H1 (cell line): ENCODE measurements at regions not wholly inside any gene's neighbourhood (a gene's known extent, or its start where the extent isn't known, plus 50 kb on each side); places are given as distances from the start of the nearest gene placed in this dataset.

Source experiments
- CTCF ChIA-PET: fragments of 300-600 bp; sonication (Branson Sonifier 250); formaldehyde crosslinking; loops from one replicate; lab custom pipeline; 2021; ENCODE audit not compliant: partially characterized antibody; lab: Charles Lee
- POLR2A ChIA-PET: fragments of 300-600 bp; sonication (Branson Sonifier 250); formaldehyde crosslinking; loops from one replicate; lab custom pipeline; 2021; ENCODE audit warnings: inconsistent platforms; ENCODE audit not compliant: partially characterized antibody; lab: Charles Lee
- DNase-seq, 2 experiments: peaks; one replicate each; pipeline versions ENCODE4 v3.0.0 to v3.0.0-alpha.2; 2010 to 2022; ENCODE audit warnings: low spot score in 2 of 2, low read depth in 1 of 2, mixed read lengths in 1 of 2
- FAIRE-seq: peaks from 2 replicates; lab custom pipeline; 2011; peaks lifted over from hg19 to GRCh38; lab: Jason Lieb, UNC
- H2AFZ ChIP-seq: 2 replicates; pipeline ENCODE4 v1.8.1; 2012; ENCODE audit warnings: low read length, inconsistent platforms
- H2AK5ac ChIP-seq: 2 replicates; pipeline ENCODE4 v1.6.1; 2013; ENCODE audit warnings: low read depth, low read length
- H2BK120ac ChIP-seq: replicated peaks from 2 replicates; pipeline ENCODE3; 2013; ENCODE audit warnings: low read depth, low read length, inconsistent platforms
- H2BK12ac ChIP-seq: 2 replicates; pipeline ENCODE4 v1.6.1; 2013; ENCODE audit warnings: low read depth, low read length
- H2BK15ac ChIP-seq: 2 replicates; pipeline ENCODE4 v1.6.1; 2013; ENCODE audit warnings: low read length
- H2BK20ac ChIP-seq: 2 replicates; pipeline ENCODE4 v1.6.1; 2013; ENCODE audit warnings: low read length
- H2BK5ac ChIP-seq: 2 replicates; pipeline ENCODE4 v1.6.1; 2013; ENCODE audit warnings: low read depth, low read length
- H3K14ac ChIP-seq: 2 replicates; pipeline ENCODE4 v1.6.1; 2013; ENCODE audit warnings: inconsistent platforms; ENCODE audit not compliant: insufficient read length
- H3K18ac ChIP-seq: 2 replicates; pipeline ENCODE4 v1.6.1; 2013; ENCODE audit warnings: low read length; ENCODE audit errors: extremely low read depth
- H3K23ac ChIP-seq: 2 replicates; pipeline ENCODE4 v1.6.1; 2013; ENCODE audit warnings: inconsistent platforms; ENCODE audit not compliant: insufficient read length
- H3K23me2 ChIP-seq: 2 replicates; pipeline ENCODE4 v1.6.1; 2013; ENCODE audit warnings: low read depth, low read length
- H3K27ac ChIP-seq: 2 replicates; pipeline ENCODE4 v1.6.1; 2011; ENCODE audit warnings: low read depth, low read length, inconsistent platforms
- H3K27me3 ChIP-seq, 4 experiments: replicated peaks in 1 of 4; 1 replicate in 1 of 4; 2 replicates in 3 of 4; pipeline versions ENCODE4 v1.6.1 to v1.8.1; 2011 to 2013; ENCODE audit warnings: low read length in 3 of 4, mild to moderate bottlenecking in 3 of 4, inconsistent platforms in 2 of 4, mixed read lengths in 2 of 4, moderate library complexity in 1 of 4; ENCODE audit not compliant: control insufficient read depth in 3 of 4, insufficient read depth in 3 of 4; ENCODE audit errors: extremely low read depth in 1 of 4
- H3K36me3 ChIP-seq, 4 experiments: 2 replicates each; pipeline versions ENCODE4 v1.6.1 to v1.8.1; 2011 to 2013; ENCODE audit warnings: mild to moderate bottlenecking in 4 of 4, low read length in 3 of 4, moderate library complexity in 2 of 4, control low read depth in 1 of 4, inconsistent platforms in 1 of 4; ENCODE audit not compliant: insufficient read depth in 4 of 4, control insufficient read depth in 2 of 4
- H3K4ac ChIP-seq: replicated peaks from 2 replicates; pipeline ENCODE3; 2013; ENCODE audit warnings: low read length, low read depth, mixed read lengths, inconsistent platforms; ENCODE audit not compliant: insufficient read length
- H3K4me1 ChIP-seq, 4 experiments: replicated peaks in 1 of 4; 1 replicate in 1 of 4; 2 replicates in 3 of 4; pipeline versions ENCODE4 v1.6.1 to v1.8.1; 2011 to 2013; ENCODE audit warnings: low read length in 3 of 4, inconsistent platforms in 2 of 4, mixed read lengths in 1 of 4; ENCODE audit not compliant: insufficient read depth in 4 of 4, control insufficient read depth in 3 of 4
- H3K4me2 ChIP-seq, 2 experiments: 2 replicates each; pipeline versions ENCODE4 v1.6.1 to v1.8.1; 2011 to 2013; ENCODE audit warnings: low read depth in 2 of 2, low read length in 2 of 2, control low read depth in 1 of 2, inconsistent platforms in 1 of 2, mild to moderate bottlenecking in 1 of 2; ENCODE audit not compliant: insufficient read depth in 1 of 2
- H3K4me3 ChIP-seq, 4 experiments: fragments of 200-600, 300-600 bp in 1 of 4; sonication (generic), shearing (Covaris generic), sonication (Bioruptor Twin) in 1 of 4; 2 replicates each; pipeline versions ENCODE4 v1.5.1 to v1.8.1; 2011 to 2016; ENCODE audit warnings: low read length in 4 of 4, low read depth in 3 of 4, control low read depth in 2 of 4, inconsistent platforms in 2 of 4, mild to moderate bottlenecking in 2 of 4, mixed read lengths in 1 of 4, moderate library complexity in 1 of 4; ENCODE audit not compliant: insufficient read depth in 2 of 4; ENCODE audit errors: extremely low read depth in 1 of 4
- H3K56ac ChIP-seq: replicated peaks from 2 replicates; pipeline ENCODE3; 2013; ENCODE audit warnings: low read depth, mild to moderate bottlenecking, mixed read lengths, low read length, inconsistent platforms; ENCODE audit not compliant: insufficient read length
- H3K79me1 ChIP-seq: 2 replicates; pipeline ENCODE4 v1.6.1; 2013; ENCODE audit warnings: low read depth, low read length, control low read depth
- H3K79me2 ChIP-seq, 2 experiments: 2 replicates each; pipeline versions ENCODE4 v1.6.1 to v1.8.1; 2012 to 2013; ENCODE audit warnings: low read length in 2 of 2, mild to moderate bottlenecking in 2 of 2, inconsistent platforms in 1 of 2; ENCODE audit not compliant: insufficient read depth in 2 of 2, control insufficient read depth in 1 of 2
- H3K9ac ChIP-seq, 4 experiments: replicated peaks in 1 of 4; 1 replicate in 1 of 4; 2 replicates in 3 of 4; pipeline versions ENCODE4 v1.6.1 to v1.8.1; 2011 to 2013; ENCODE audit warnings: low read depth in 3 of 4, low read length in 3 of 4, control low read depth in 2 of 4, mild to moderate bottlenecking in 2 of 4, moderate library complexity in 2 of 4, inconsistent platforms in 1 of 4; ENCODE audit errors: extremely low read depth in 1 of 4
- H3K9me3 ChIP-seq, 2 experiments: 2 replicates each; pipeline versions ENCODE4 v1.6.1 to v1.8.1; 2012 to 2013; ENCODE audit warnings: mild to moderate bottlenecking in 2 of 2, moderate library complexity in 2 of 2, control low read depth in 1 of 2, inconsistent platforms in 1 of 2, low read depth in 1 of 2, low read length in 1 of 2, mixed read lengths in 1 of 2; ENCODE audit not compliant: insufficient read depth in 2 of 2
- H4K20me1 ChIP-seq, 2 experiments: replicated peaks in 1 of 2; 2 replicates each; pipeline versions ENCODE3 to v1.8.1; 2011 to 2013; ENCODE audit warnings: inconsistent platforms in 2 of 2, low read length in 2 of 2, mild to moderate bottlenecking in 1 of 2; ENCODE audit not compliant: insufficient read depth in 2 of 2, control insufficient read depth in 1 of 2
- H4K5ac ChIP-seq: 2 replicates; pipeline ENCODE4 v1.6.1; 2013; ENCODE audit warnings: low read length, low read depth, mixed read lengths, inconsistent platforms; ENCODE audit not compliant: insufficient read length
- H4K8ac ChIP-seq: 2 replicates; pipeline ENCODE4 v1.8.0; 2013; ENCODE audit warnings: mild to moderate bottlenecking, moderate library complexity, low read length, inconsistent platforms; ENCODE audit not compliant: insufficient read depth; ENCODE audit errors: extremely low read depth
- H4K91ac ChIP-seq: replicated peaks from 2 replicates; pipeline ENCODE3; 2013; ENCODE audit warnings: low read length, mixed read lengths, inconsistent platforms; ENCODE audit not compliant: insufficient read length
- BCL11A ChIP-seq, 2 experiments: IDR thresholded peaks; one replicate each; pipeline ENCODE4 v1.6.1; 2011; ENCODE audit warnings: low read depth in 2 of 2, low read length in 2 of 2, mild to moderate bottlenecking in 2 of 2
- CBX5 ChIP-seq: fragments of 300-800, 300-1000 bp; sonication (generic); IDR thresholded peaks from 2 replicates; pipeline ENCODE4 v1.7.1; 2016; ENCODE audit warnings: antibody characterized with exemption, low read length, low read depth
- GABPA ChIP-seq: IDR thresholded peaks from 2 replicates; pipeline ENCODE4 v1.6.1; 2011; ENCODE audit warnings: mild to moderate bottlenecking, low read length, moderate library complexity, borderline replicate concordance; ENCODE audit not compliant: insufficient read depth
- HDAC6 ChIP-seq: IDR thresholded peaks from one replicate; pipeline ENCODE4 v1.7.1; 2012; ENCODE audit warnings: low read depth, mild to moderate bottlenecking, inconsistent platforms, low read length, moderate library complexity
- KDM4A ChIP-seq: IDR thresholded peaks from one replicate; pipeline ENCODE4 v1.7.1; 2012; ENCODE audit warnings: low read depth, mild to moderate bottlenecking, moderate library complexity, low read length, inconsistent platforms; ENCODE audit not compliant: severe bottlenecking
- KDM5A ChIP-seq: fragments of 200-600 bp; IDR thresholded peaks from 2 replicates; pipeline ENCODE4 v1.7.1; 2012; ENCODE audit warnings: mild to moderate bottlenecking, low read length, inconsistent platforms, mixed read lengths
- POU5F1 ChIP-seq: IDR thresholded peaks from 2 replicates; pipeline ENCODE4 v1.6.1; 2011; ENCODE audit warnings: low read depth, mild to moderate bottlenecking, low read length, moderate library complexity
- RAD21 ChIP-seq, 2 experiments: IDR thresholded peaks in 1 of 2; conservative IDR thresholded peaks in 1 of 2; 2 replicates each; pipeline ENCODE4 v1.6.1; 2011; ENCODE audit warnings: low read depth in 2 of 2, low read length in 2 of 2, improper control_type of control experiment in 1 of 2, inconsistent platforms in 1 of 2, mild to moderate bottlenecking in 1 of 2, moderate library complexity in 1 of 2
- RBBP5 ChIP-seq: IDR thresholded peaks from 2 replicates; pipeline ENCODE4 v1.7.1; 2012; ENCODE audit warnings: low read depth, mild to moderate bottlenecking, inconsistent platforms, low read length, moderate library complexity, borderline replicate concordance
- SIX5 ChIP-seq: IDR thresholded peaks from 2 replicates; pipeline ENCODE4 v1.6.1; 2011; ENCODE audit warnings: mild to moderate bottlenecking, low read depth, low read length
- SP1 ChIP-seq: IDR thresholded peaks from 2 replicates; pipeline ENCODE4 v1.6.1; 2011; ENCODE audit warnings: low read depth, low read length
- SRF ChIP-seq: IDR thresholded peaks from 2 replicates; pipeline ENCODE4 v1.6.1; 2011; ENCODE audit warnings: mild to moderate bottlenecking, low read depth, low read length, moderate library complexity
- YY1 ChIP-seq: IDR thresholded peaks from 2 replicates; pipeline ENCODE4 v1.6.1; 2011; ENCODE audit warnings: low read depth, mild to moderate bottlenecking, low read length
- WGBS, 2 experiments: shearing (Covaris generic) in 1 of 2; methylation state at CpG; one replicate each; pipeline versions ENCODE4 v1.1.6 to v1.1.7; 2013 to 2015; ENCODE audit warnings: low lambda C conversion rate in 2 of 2, mixed read lengths in 2 of 2, inconsistent platforms in 1 of 2, low coverage in 1 of 2, missing lambda C conversion rate in 1 of 2; ENCODE audit not compliant: insufficient replicate concordance in 2 of 2, insufficient coverage in 1 of 2, insufficient read length in 1 of 2; ENCODE audit errors: extremely low coverage in 1 of 2, missing lambda C conversion rate in 1 of 2; 5-methylcytosine and 5-hydroxymethylcytosine counted together
- TF ChIP-seq, protein P1 (sequence below): IDR thresholded peaks from 2 replicates; pipeline ENCODE4 v1.6.1; 2012; ENCODE audit warnings: low read length, inconsistent platforms

DNA sequence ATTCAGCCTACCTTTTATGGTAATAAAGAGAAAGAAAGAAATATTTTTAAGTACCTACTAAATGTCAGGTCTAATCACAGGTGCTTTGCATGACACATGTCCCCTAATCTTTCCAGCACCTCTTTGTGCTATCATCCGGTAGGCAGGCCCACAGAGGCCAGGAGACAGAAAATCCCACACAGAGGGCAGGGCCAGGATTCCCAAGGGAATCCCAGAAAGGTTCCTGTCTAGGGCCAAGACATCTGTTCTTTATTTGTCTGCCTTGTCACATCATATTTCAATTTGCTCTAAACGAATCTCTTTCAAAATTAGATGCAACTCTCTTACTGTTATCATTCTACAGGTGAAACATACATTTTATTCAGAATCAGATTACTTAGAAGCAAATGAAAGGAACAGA lies 676.1 kb upstream of the GYPC start:
- H3K27ac ChIP-seq: no peak overlapping the region
- no peak for FAIRE-seq
- no peak overlapping the region for H2BK120ac ChIP-seq
- H3K18ac ChIP-seq: no peak overlapping the region
- H2AFZ ChIP-seq: no peak overlapping the region
- CTCF ChIA-PET: no interaction called here
- H2BK12ac ChIP-seq: no peak overlapping the region
- no peak overlapping the region for H2BK15ac ChIP-seq
- H4K8ac ChIP-seq: no peak overlapping the region
- no peaks in the 10 kb centered on the region for H3K9me3 ChIP-seq
- 78% methylated on average over 2 of the region's 2 CpGs; no CpG with 5 or more reads in 1 of the 2 experiments for WGBS, 2 experiments
- no peak overlapping the region for H3K4me2 ChIP-seq
- no peak overlapping the region for H3K56ac ChIP-seq
- no peaks in the 10 kb centered on the region for H3K79me2 ChIP-seq
- H4K20me1 ChIP-seq: no peaks in the 10 kb centered on the region
- no peak overlapping the region for H2BK20ac ChIP-seq
- POLR2A ChIA-PET: no interaction called here
- H3K4me3 ChIP-seq: no peak overlapping the region
- H3K9ac ChIP-seq: no peak overlapping the region
- no peak for DNase-seq
- no peaks in the 10 kb centered on the region for H3K79me1 ChIP-seq
- no peak overlapping the region for H3K14ac ChIP-seq
- H4K91ac ChIP-seq: no peak overlapping the region
- no peak overlapping the region for H3K23ac ChIP-seq
- no peaks in the 10 kb centered on the region for H3K4me1 ChIP-seq
- no peak overlapping the region for H4K5ac ChIP-seq
- H3K36me3 ChIP-seq: no peaks in the 10 kb centered on the region
- no peaks in the 10 kb centered on the region for H3K27me3 ChIP-seq
- no peak overlapping the region for H3K4ac ChIP-seq
- no peak overlapping the region for H2BK5ac ChIP-seq
- no peaks in the 10 kb centered on the region for H3K23me2 ChIP-seq
- no peak overlapping the region for H2AK5ac ChIP-seq
- TF ChIP-seq, protein P1, sequence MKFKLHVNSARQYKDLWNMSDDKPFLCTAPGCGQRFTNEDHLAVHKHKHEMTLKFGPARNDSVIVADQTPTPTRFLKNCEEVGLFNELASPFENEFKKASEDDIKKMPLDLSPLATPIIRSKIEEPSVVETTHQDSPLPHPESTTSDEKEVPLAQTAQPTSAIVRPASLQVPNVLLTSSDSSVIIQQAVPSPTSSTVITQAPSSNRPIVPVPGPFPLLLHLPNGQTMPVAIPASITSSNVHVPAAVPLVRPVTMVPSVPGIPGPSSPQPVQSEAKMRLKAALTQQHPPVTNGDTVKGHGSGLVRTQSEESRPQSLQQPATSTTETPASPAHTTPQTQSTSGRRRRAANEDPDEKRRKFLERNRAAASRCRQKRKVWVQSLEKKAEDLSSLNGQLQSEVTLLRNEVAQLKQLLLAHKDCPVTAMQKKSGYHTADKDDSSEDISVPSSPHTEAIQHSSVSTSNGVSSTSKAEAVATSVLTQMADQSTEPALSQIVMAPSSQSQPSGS: no peak
- TF ChIP-seq GABPA (no peak), HDAC6 (no peak), SRF (no peak), RBBP5 (no peak), CBX5 (no peak), RAD21 (IDR thresholded peaks at IDR 0.05 in 1 of 2, conservative IDR thresholded peaks at IDR 0.05 in 1 of 2; ENCODE audit: low read depth in 2 of 2, low read length in 2 of 2) (no peak), SP1 (no peak), YY1 (no peak), POU5F1 (no peak), KDM4A (no peak), KDM5A (no peak), BCL11A (IDR thresholded peaks at IDR 0.05; ENCODE audit: low read depth in 2 of 2, low read length in 2 of 2) (no peak), SIX5 (no peak)
